A673 (cell line): ENCODE measurements at regions not wholly inside any gene's neighbourhood (a gene's known extent, or its start where the extent isn't known, plus 50 kb on each side); places are given as distances from the start of the nearest gene placed in this dataset.

Experiments used
- CTCF ChIP-seq: fragments of 300-800, 200-600 bp; sonication (generic); conservative IDR thresholded peaks from 2 replicates; pipeline ENCODE4 v1.5.1; 2017; ENCODE audit warnings: low read depth, mild to moderate bottlenecking, antibody characterized with exemption, low read length, moderate library complexity, mixed read lengths
- EZH2 ChIP-seq: fragments of 200-600 bp; sonication (generic); IDR thresholded peaks from 2 replicates; pipeline ENCODE4 v1.6.1; 2017; ENCODE audit warnings: borderline replicate concordance, low read depth, mild to moderate bottlenecking, mixed read lengths, antibody characterized with exemption, low read length; ENCODE audit not compliant: poor library complexity, severe bottlenecking

- no peak for TF ChIP-seq CTCF
- TF ChIP-seq EZH2: no peak
These were observed 320.1 kb downstream of the TRIML1 start for GRCh38 chr4:188459381-188459780.
